ENCODE measurements at regions not wholly inside any gene's neighbourhood (a gene's known extent, or its start where the extent isn't known, plus 50 kb on each side); places are given as distances from the start of the nearest gene placed in this dataset.
"Not testable (repeated sequence)": the region's sequence is repeated elsewhere in the genome, so short reads cannot be mapped to it uniquely, and the experiment has no call there.

DNA sequence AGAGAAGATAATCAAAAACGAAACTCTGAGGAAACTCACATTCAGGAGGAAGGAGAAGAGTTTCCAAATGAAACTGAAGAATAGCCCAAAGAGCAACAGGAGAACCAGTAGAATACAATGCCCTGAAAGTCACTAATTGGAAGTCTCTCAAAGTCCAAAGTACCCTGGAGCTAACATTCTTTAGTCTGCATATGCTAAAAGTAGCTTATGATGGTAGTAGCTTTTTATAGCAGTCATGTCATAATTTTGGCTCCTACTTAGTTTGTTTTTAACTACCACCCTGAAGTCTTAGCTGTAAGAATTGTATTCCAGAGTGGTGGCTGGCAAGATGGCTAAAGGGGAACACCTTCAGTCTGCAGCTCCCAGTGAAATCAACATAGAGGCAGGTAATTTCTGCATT lies 100.3 kb upstream of the FGF16 start:
- Histone ChIP-seq H3K79me2 (ENCODE audit: insufficient read depth, low read length) (no peaks in the 10 kb centered on the region), H3K9me2 (replicated peaks; ENCODE audit: low read depth, low read length) (no peaks in the 10 kb centered on the region), H3K36me3 (ENCODE audit: insufficient read depth, low read length) (no peaks in the 10 kb centered on the region), H2AFZ (ENCODE audit: low read length) (no peak overlapping the region), H3K9ac (ENCODE audit: low read depth, low read length, poor library complexity, severe bottlenecking) (no peak overlapping the region), H3K4me2 (ENCODE audit: low read depth, low read length, poor library complexity, severe bottlenecking) (no peak overlapping the region), H3K4me3 (ENCODE audit: low read length, poor library complexity, severe bottlenecking) (no peak overlapping the region), H3K9me3 (ENCODE audit: insufficient read depth, low read depth, low read length) (no peaks in the 10 kb centered on the region), H3K4me1 (ENCODE audit: insufficient read depth, low read length, poor library complexity, severe bottlenecking) (no peaks in the 10 kb centered on the region), H3F3A (ENCODE audit: low read depth) (no peaks in the 10 kb centered on the region), H3K27me3 (ENCODE audit: insufficient read depth, low read length, poor library complexity, severe bottlenecking) (no peaks in the 10 kb centered on the region), H4K20me1 (ENCODE audit: insufficient read depth, low read length, poor library complexity, severe bottlenecking) (no peaks in the 10 kb centered on the region)
- TF ChIP-seq, protein P1, sequence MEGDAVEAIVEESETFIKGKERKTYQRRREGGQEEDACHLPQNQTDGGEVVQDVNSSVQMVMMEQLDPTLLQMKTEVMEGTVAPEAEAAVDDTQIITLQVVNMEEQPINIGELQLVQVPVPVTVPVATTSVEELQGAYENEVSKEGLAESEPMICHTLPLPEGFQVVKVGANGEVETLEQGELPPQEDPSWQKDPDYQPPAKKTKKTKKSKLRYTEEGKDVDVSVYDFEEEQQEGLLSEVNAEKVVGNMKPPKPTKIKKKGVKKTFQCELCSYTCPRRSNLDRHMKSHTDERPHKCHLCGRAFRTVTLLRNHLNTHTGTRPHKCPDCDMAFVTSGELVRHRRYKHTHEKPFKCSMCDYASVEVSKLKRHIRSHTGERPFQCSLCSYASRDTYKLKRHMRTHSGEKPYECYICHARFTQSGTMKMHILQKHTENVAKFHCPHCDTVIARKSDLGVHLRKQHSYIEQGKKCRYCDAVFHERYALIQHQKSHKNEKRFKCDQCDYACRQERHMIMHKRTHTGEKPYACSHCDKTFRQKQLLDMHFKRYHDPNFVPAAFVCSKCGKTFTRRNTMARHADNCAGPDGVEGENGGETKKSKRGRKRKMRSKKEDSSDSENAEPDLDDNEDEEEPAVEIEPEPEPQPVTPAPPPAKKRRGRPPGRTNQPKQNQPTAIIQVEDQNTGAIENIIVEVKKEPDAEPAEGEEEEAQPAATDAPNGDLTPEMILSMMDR (conservative IDR thresholded peaks at IDR 0.05; ENCODE audit: low read length) = no peak
- no peak for TF ChIP-seq EZH2phosphoT487 (IDR thresholded peaks at IDR 0.05; ENCODE audit: borderline replicate concordance)

DNA sequence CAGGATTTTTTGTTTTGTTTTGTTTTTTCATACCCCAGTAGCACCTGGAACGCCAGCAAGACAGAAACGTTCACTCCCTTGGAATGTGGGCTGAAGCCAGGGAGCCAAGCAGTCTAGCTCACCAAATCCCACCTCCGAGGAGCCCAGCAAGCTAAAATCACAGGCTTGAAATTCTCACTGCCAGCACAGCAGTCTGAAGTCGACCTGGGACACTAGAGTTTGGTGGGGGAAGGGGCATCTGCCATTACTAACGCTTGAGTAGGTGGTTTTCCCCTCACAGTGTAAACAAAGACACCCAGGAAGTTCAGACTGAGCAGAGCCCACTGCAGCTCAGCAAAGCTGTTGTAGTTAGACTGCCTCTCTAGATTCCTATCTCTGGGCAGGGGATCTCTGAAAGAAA lies 99.6 kb upstream of the FGF16 start:
- no peak overlapping the region for H3K4me2 ChIP-seq (ENCODE audit: low read depth, low read length, poor library complexity, severe bottlenecking)
- H3K4me3 ChIP-seq (ENCODE audit: low read length, poor library complexity, severe bottlenecking) = no peak overlapping the region
- no peaks in the 10 kb centered on the region for H3K9me2 ChIP-seq (replicated peaks; ENCODE audit: low read depth, low read length)
- H3K36me3 ChIP-seq (ENCODE audit: insufficient read depth, low read length) = no peaks in the 10 kb centered on the region
- TF ChIP-seq, protein P1 (conservative IDR thresholded peaks at IDR 0.05; ENCODE audit: low read length) = no peak
- no peak for TF ChIP-seq EZH2phosphoT487 (IDR thresholded peaks at IDR 0.05; ENCODE audit: borderline replicate concordance)
- H2AFZ ChIP-seq (ENCODE audit: low read length) = no peak overlapping the region
- no peaks in the 10 kb centered on the region for H3F3A ChIP-seq (ENCODE audit: low read depth)
- no peaks in the 10 kb centered on the region for H4K20me1 ChIP-seq (ENCODE audit: insufficient read depth, low read length, poor library complexity, severe bottlenecking)
- no peaks in the 10 kb centered on the region for H3K9me3 ChIP-seq (ENCODE audit: insufficient read depth, low read depth, low read length)
- no peak overlapping the region for H3K9ac ChIP-seq (ENCODE audit: low read depth, low read length, poor library complexity, severe bottlenecking)
- H3K27me3 ChIP-seq (ENCODE audit: insufficient read depth, low read length, poor library complexity, severe bottlenecking) = no peaks in the 10 kb centered on the region
- no peaks in the 10 kb centered on the region for H3K79me2 ChIP-seq (ENCODE audit: insufficient read depth, low read length)
- no peaks in the 10 kb centered on the region for H3K4me1 ChIP-seq (ENCODE audit: insufficient read depth, low read length, poor library complexity, severe bottlenecking)

DNA sequence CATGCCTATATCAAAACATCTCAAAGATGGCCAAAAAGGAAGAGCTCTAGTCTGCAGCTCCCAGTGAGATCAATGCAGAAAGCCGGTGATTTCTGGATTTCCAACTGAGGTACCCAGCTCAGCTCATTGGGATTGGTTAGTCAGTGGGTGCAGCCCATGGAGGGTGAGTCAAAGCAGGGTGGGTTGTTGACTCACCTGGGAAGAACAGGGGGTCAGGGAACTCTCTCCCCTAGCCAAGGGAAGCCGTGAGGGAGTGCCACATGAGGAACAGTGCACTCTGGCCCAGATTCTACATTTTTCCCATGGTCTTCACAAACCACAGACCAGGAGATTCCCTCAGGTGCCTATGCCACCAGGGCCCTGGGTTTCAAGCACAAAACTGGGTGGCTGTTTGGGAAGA lies 57.3 kb upstream of the FGF16 start:
- TF ChIP-seq EZH2phosphoT487 (IDR thresholded peaks at IDR 0.05; ENCODE audit: borderline replicate concordance) = no peak
- TF ChIP-seq, protein P1 (conservative IDR thresholded peaks at IDR 0.05; ENCODE audit: low read length) = no peak
- Histone ChIP-seq H3K9ac (ENCODE audit: low read depth, low read length, poor library complexity, severe bottlenecking) (no peak overlapping the region), H3F3A (ENCODE audit: low read depth) (no peaks in the 10 kb centered on the region), H3K4me2 (ENCODE audit: low read depth, low read length, poor library complexity, severe bottlenecking) (no peak overlapping the region), H3K4me3 (ENCODE audit: low read length, poor library complexity, severe bottlenecking) (no peak overlapping the region), H2AFZ (ENCODE audit: low read length) (no peak overlapping the region), H3K27me3 (ENCODE audit: insufficient read depth, low read length, poor library complexity, severe bottlenecking) (no peaks in the 10 kb centered on the region), H3K36me3 (ENCODE audit: insufficient read depth, low read length) (no peaks in the 10 kb centered on the region), H3K9me2 (replicated peaks; ENCODE audit: low read depth, low read length) (no peaks in the 10 kb centered on the region), H3K4me1 (ENCODE audit: insufficient read depth, low read length, poor library complexity, severe bottlenecking) (no peaks in the 10 kb centered on the region), H3K9me3 (ENCODE audit: insufficient read depth, low read depth, low read length) (no peaks in the 10 kb centered on the region), H4K20me1 (ENCODE audit: insufficient read depth, low read length, poor library complexity, severe bottlenecking) (no peaks in the 10 kb centered on the region), H3K79me2 (ENCODE audit: insufficient read depth, low read length) (no peaks in the 10 kb centered on the region)

DNA sequence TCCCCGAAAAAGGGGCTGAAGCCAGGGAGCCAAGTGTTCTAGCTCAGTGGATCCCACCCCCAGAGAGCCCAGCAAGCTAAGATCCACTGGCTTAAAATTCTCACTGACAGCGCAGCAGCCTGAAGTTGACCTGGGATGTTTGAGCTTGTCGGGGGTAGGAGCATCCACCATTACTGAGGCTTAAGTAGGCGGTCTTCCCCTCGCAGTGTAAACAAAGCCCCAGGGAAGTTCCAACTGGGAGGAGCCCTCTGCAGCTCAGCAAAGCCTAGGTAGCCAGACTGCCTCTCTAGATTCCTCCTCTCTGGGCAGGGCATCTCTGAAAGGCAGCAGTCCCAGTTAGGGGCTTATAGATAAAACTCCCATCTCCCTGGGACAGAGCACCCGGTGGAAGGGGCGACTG lies 56.8 kb upstream of the FGF16 start:
- H3F3A ChIP-seq (ENCODE audit: low read depth); H3K4me2 ChIP-seq (ENCODE audit: low read depth, low read length, poor library complexity, severe bottlenecking); H3K27me3 ChIP-seq (ENCODE audit: insufficient read depth, low read length, poor library complexity, severe bottlenecking); H3K9ac ChIP-seq (ENCODE audit: low read depth, low read length, poor library complexity, severe bottlenecking); H3K9me2 ChIP-seq (replicated peaks; ENCODE audit: low read depth, low read length); H3K4me3 ChIP-seq (ENCODE audit: low read length, poor library complexity, severe bottlenecking); H2AFZ ChIP-seq (ENCODE audit: low read length); H3K4me1 ChIP-seq (ENCODE audit: insufficient read depth, low read length, poor library complexity, severe bottlenecking); H3K9me3 ChIP-seq (ENCODE audit: insufficient read depth, low read depth, low read length); H4K20me1 ChIP-seq (ENCODE audit: insufficient read depth, low read length, poor library complexity, severe bottlenecking); H3K36me3 ChIP-seq (ENCODE audit: insufficient read depth, low read length); H3K79me2 ChIP-seq (ENCODE audit: insufficient read depth, low read length): not testable (repeated sequence)

Data from Loucy (cell line).